Liver (tissue), 8 donors: ENCODE measurements at regions not wholly inside any gene's neighbourhood (a gene's known extent, or its start where the extent isn't known, plus 50 kb on each side); places are given as distances from the start of the nearest gene placed in this dataset.

Experiments used
- DNase-seq: peaks from one replicate; pipeline ENCODE4 v3.0.0-alpha.2; 2017; ENCODE audit warnings: low spot score
- H3K27ac ChIP-seq, 2 donors: one replicate each; pipeline ENCODE4 v1.7.0; 2013; ENCODE audit warnings: inconsistent platforms in 2 of 2, low read length in 2 of 2, control low read depth in 1 of 2, low read depth in 1 of 2, mild to moderate bottlenecking in 1 of 2
- H3K27me3 ChIP-seq, 4 donors: one replicate each; pipeline versions ENCODE4 v1.6.1 to v1.7.0; 2013; ENCODE audit warnings: low read length in 3 of 4, inconsistent platforms in 1 of 4, mild to moderate bottlenecking in 1 of 4, moderate library complexity in 1 of 4; ENCODE audit not compliant: control insufficient read depth in 4 of 4, insufficient read depth in 4 of 4
- H3K36me3 ChIP-seq, 4 donors: one replicate each; pipeline versions ENCODE4 v1.6.1 to v1.7.0; 2013; ENCODE audit warnings: low read length in 3 of 4, mild to moderate bottlenecking in 3 of 4, low read depth in 1 of 4, moderate library complexity in 1 of 4; ENCODE audit not compliant: control insufficient read depth in 4 of 4, insufficient read depth in 3 of 4
- H3K4me1 ChIP-seq, 4 donors: one replicate each; pipeline versions ENCODE4 v1.6.1 to v1.7.0; 2013; ENCODE audit warnings: low read length in 3 of 4, mild to moderate bottlenecking in 3 of 4, moderate library complexity in 1 of 4; ENCODE audit not compliant: control insufficient read depth in 4 of 4, insufficient read depth in 4 of 4
- H3K4me3 ChIP-seq, 3 donors: one replicate each; pipeline versions ENCODE4 v1.6.1 to v1.7.0; 2013; ENCODE audit warnings: low read length in 3 of 3, control low read depth in 1 of 3, low read depth in 1 of 3, mild to moderate bottlenecking in 1 of 3
- H3K9ac ChIP-seq, 2 donors: one replicate each; pipeline ENCODE4 v1.7.0; 2013; ENCODE audit warnings: low read length in 2 of 2, mild to moderate bottlenecking in 2 of 2, moderate library complexity in 2 of 2, control low read depth in 1 of 2, low read depth in 1 of 2
- H3K9me3 ChIP-seq, 4 donors: one replicate each; pipeline versions ENCODE4 v1.6.1 to v1.7.0; 2013; ENCODE audit warnings: low read length in 3 of 4; ENCODE audit not compliant: control insufficient read depth in 4 of 4
- ATF3 ChIP-seq: IDR thresholded peaks from 2 replicates; pipeline ENCODE4 v1.6.1; 2016; ENCODE audit warnings: antibody characterized with exemption
- CTCF ChIP-seq: fragments of 150-350 bp; IDR thresholded peaks from 2 replicates; pipeline ENCODE4 v1.5.1; 2017; ENCODE audit warnings: improper control_type of control experiment, low read depth, low read length; ENCODE audit not compliant: missing input control
- EGR1 ChIP-seq, 2 donors: IDR thresholded peaks; 2 replicates each; pipeline ENCODE4 v1.6.1; 2016 to 2018; ENCODE audit warnings: antibody characterized with exemption in 2 of 2, low read depth in 2 of 2
- FOXA1 ChIP-seq: IDR thresholded peaks from 2 replicates; pipeline ENCODE4 v1.6.1; 2016; ENCODE audit warnings: antibody characterized with exemption
- FOXA2 ChIP-seq: IDR thresholded peaks from 2 replicates; pipeline ENCODE4 v1.6.1; 2016; ENCODE audit warnings: antibody characterized with exemption
- GABPA ChIP-seq, 2 donors: IDR thresholded peaks in 1 of 2; conservative IDR thresholded peaks in 1 of 2; 2 replicates each; pipeline ENCODE4 v1.6.1; 2016; ENCODE audit warnings: antibody characterized with exemption in 2 of 2, mild to moderate bottlenecking in 1 of 2, moderate library complexity in 1 of 2
- HNF4A ChIP-seq, 2 donors: conservative IDR thresholded peaks; 2 replicates each; pipeline ENCODE4 v1.6.1; 2016; ENCODE audit warnings: antibody characterized with exemption in 2 of 2, mild to moderate bottlenecking in 2 of 2
- HNF4G ChIP-seq: IDR thresholded peaks from 2 replicates; pipeline ENCODE4 v1.6.1; 2016; ENCODE audit warnings: antibody characterized with exemption
- MAX ChIP-seq: IDR thresholded peaks from 2 replicates; pipeline ENCODE4 v1.6.1; 2016; ENCODE audit warnings: antibody characterized with exemption
- RAD21 ChIP-seq, 2 donors: IDR thresholded peaks; 2 replicates each; pipeline ENCODE4 v1.6.1; 2016; ENCODE audit warnings: antibody characterized with exemption in 2 of 2, mild to moderate bottlenecking in 2 of 2
- RXRA ChIP-seq, 2 donors: IDR thresholded peaks; 2 replicates each; pipeline ENCODE4 v1.6.1; 2017 to 2018; ENCODE audit warnings: antibody characterized with exemption in 2 of 2, mild to moderate bottlenecking in 1 of 2
- SP1 ChIP-seq: IDR thresholded peaks from 2 replicates; pipeline ENCODE4 v1.6.1; 2018; ENCODE audit warnings: antibody characterized with exemption, mild to moderate bottlenecking
- TAF1 ChIP-seq: conservative IDR thresholded peaks from 2 replicates; pipeline ENCODE4 v1.6.1; 2016; ENCODE audit warnings: antibody characterized with exemption, mild to moderate bottlenecking
- WGBS: extraction: QIAGEN DNeasy Blood & Tissue Kit; methylation state at CpG from one replicate; pipeline ENCODE4 v1.1.7; 2013; 5-methylcytosine and 5-hydroxymethylcytosine counted together
- TF ChIP-seq, protein P1 (sequence below): IDR thresholded peaks from 2 replicates; pipeline ENCODE4 v1.6.1; 2016; ENCODE audit warnings: antibody characterized with exemption, mild to moderate bottlenecking
- TF ChIP-seq, protein P2 (sequence below): IDR thresholded peaks from 2 replicates; pipeline ENCODE4 v1.6.1; 2016; ENCODE audit warnings: antibody characterized with exemption
- donor health status: healthy.
- donor health status: healthy.
- donor health status: healthy.
- donor health status: healthy.
- donor health status: healthy.

GRCh38 chr1:239606850-239607400, 220.6 kb downstream of the CHRM3 start:
- no peaks in the 10 kb centered on the region for H3K36me3 ChIP-seq
- TF ChIP-seq, protein P1, sequence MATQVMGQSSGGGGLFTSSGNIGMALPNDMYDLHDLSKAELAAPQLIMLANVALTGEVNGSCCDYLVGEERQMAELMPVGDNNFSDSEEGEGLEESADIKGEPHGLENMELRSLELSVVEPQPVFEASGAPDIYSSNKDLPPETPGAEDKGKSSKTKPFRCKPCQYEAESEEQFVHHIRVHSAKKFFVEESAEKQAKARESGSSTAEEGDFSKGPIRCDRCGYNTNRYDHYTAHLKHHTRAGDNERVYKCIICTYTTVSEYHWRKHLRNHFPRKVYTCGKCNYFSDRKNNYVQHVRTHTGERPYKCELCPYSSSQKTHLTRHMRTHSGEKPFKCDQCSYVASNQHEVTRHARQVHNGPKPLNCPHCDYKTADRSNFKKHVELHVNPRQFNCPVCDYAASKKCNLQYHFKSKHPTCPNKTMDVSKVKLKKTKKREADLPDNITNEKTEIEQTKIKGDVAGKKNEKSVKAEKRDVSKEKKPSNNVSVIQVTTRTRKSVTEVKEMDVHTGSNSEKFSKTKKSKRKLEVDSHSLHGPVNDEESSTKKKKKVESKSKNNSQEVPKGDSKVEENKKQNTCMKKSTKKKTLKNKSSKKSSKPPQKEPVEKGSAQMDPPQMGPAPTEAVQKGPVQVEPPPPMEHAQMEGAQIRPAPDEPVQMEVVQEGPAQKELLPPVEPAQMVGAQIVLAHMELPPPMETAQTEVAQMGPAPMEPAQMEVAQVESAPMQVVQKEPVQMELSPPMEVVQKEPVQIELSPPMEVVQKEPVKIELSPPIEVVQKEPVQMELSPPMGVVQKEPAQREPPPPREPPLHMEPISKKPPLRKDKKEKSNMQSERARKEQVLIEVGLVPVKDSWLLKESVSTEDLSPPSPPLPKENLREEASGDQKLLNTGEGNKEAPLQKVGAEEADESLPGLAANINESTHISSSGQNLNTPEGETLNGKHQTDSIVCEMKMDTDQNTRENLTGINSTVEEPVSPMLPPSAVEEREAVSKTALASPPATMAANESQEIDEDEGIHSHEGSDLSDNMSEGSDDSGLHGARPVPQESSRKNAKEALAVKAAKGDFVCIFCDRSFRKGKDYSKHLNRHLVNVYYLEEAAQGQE, result no peak
- TF ChIP-seq FOXA1 (no peak), ATF3 (no peak)
- WGBS, result 28% methylated on average over 2 of the region's 2 CpGs
- no peaks in the 10 kb centered on the region for H3K9me3 ChIP-seq
- no peaks in the 10 kb centered on the region for H3K4me1 ChIP-seq
- no peak for DNase-seq
- no peak overlapping the region for H3K9ac ChIP-seq
- H3K4me3 ChIP-seq, result no peak overlapping the region
- H3K27ac ChIP-seq, result no peak overlapping the region
- H3K27me3 ChIP-seq, result no peaks in the 10 kb centered on the region

- 79% methylated on average over 6 of the region's 6 CpGs for WGBS
- no peak for DNase-seq
- H3K9me3 ChIP-seq, result no peaks in the 10 kb centered on the region
These were observed 222.1 kb downstream of the CHRM3 start for GRCh38 chr1:239608469-239608868.

More at GRCh38 chr1:239608469-239608868, 222.1 kb downstream of the CHRM3 start:
- H3K27me3 ChIP-seq, result peaks cover 0 to 6% (median 0%) of the 10 kb centered on the region in 4 donors
- no peak overlapping the region for H3K9ac ChIP-seq
- H3K36me3 ChIP-seq, result no peaks in the 10 kb centered on the region
- no peak for TF ChIP-seq GABPA (IDR thresholded peaks at IDR 0.05 in 1 of 2, conservative IDR thresholded peaks at IDR 0.05 in 1 of 2)
- no peak for TF ChIP-seq FOXA2
- TF ChIP-seq, protein P2, sequence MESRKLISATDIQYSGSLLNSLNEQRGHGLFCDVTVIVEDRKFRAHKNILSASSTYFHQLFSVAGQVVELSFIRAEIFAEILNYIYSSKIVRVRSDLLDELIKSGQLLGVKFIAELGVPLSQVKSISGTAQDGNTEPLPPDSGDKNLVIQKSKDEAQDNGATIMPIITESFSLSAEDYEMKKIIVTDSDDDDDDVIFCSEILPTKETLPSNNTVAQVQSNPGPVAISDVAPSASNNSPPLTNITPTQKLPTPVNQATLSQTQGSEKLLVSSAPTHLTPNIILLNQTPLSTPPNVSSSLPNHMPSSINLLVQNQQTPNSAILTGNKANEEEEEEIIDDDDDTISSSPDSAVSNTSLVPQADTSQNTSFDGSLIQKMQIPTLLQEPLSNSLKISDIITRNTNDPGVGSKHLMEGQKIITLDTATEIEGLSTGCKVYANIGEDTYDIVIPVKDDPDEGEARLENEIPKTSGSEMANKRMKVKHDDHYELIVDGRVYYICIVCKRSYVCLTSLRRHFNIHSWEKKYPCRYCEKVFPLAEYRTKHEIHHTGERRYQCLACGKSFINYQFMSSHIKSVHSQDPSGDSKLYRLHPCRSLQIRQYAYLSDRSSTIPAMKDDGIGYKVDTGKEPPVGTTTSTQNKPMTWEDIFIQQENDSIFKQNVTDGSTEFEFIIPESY, result no peak
- no peak for TF ChIP-seq HNF4G
- no peak for TF ChIP-seq ATF3
- no peak for TF ChIP-seq TAF1
- no peak for TF ChIP-seq CTCF
- TF ChIP-seq MAX, result no peak
- no peak for TF ChIP-seq RAD21 (IDR thresholded peaks at IDR 0.05)
- no peak for TF ChIP-seq SP1
- TF ChIP-seq, protein P1, result no peak
- no peak for TF ChIP-seq EGR1 (IDR thresholded peaks at IDR 0.05; ENCODE audit: low read depth in 2 of 2)
- TF ChIP-seq RXRA (IDR thresholded peaks at IDR 0.05), result no peak
- no peak for TF ChIP-seq HNF4A (conservative IDR thresholded peaks at IDR 0.05)
- H3K4me3 ChIP-seq, result no peak overlapping the region
- H3K27ac ChIP-seq, result no peak overlapping the region
- H3K4me1 ChIP-seq, result no peaks in the 10 kb centered on the region
